ENCODE measurements at regions not wholly inside any gene's neighbourhood (a gene's known extent, or its start where the extent isn't known, plus 50 kb on each side); places are given as distances from the start of the nearest gene placed in this dataset.

DNA sequence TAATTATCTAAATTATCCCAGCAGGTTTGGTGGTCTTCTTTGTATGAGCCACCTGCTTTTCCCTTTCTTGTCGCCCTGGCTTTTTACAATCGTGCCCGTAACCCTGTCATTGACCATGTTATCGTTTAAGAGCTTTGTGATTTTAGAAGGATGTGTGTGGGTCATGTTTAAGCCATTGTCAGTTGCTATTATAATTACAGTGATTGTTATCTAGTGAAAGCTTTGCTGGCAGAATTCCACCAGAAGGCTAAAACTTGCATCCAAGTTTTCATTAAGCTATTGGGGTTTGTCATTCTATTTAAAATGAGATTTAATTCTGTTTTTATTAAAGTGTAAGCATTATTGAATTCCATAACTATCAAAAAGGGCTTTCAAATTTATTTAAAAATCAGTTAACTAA lies 354.2 kb upstream of the TMEM229A start:
- WGBS, 3 donors: 82 to 85% (median 84%) methylated on average over 4 of the region's 4 CpGs
- intact Hi-C loops (cut with DNase I): no loop called here
- Histone ChIP-seq H3K4me3 (no peak overlapping the region), H3K4me1 (ENCODE audit: insufficient read depth) (no peaks in the 10 kb centered on the region), H3K27me3 (no peaks in the 10 kb centered on the region), H3K36me3 (no peaks in the 10 kb centered on the region), H3K27ac (no peak overlapping the region), H3K9me3 (no peaks in the 10 kb centered on the region)
- no peak for DNase-seq
- no peak for TF ChIP-seq POLR2A (IDR thresholded peaks at IDR 0.05)
- TF ChIP-seq, protein P1, sequence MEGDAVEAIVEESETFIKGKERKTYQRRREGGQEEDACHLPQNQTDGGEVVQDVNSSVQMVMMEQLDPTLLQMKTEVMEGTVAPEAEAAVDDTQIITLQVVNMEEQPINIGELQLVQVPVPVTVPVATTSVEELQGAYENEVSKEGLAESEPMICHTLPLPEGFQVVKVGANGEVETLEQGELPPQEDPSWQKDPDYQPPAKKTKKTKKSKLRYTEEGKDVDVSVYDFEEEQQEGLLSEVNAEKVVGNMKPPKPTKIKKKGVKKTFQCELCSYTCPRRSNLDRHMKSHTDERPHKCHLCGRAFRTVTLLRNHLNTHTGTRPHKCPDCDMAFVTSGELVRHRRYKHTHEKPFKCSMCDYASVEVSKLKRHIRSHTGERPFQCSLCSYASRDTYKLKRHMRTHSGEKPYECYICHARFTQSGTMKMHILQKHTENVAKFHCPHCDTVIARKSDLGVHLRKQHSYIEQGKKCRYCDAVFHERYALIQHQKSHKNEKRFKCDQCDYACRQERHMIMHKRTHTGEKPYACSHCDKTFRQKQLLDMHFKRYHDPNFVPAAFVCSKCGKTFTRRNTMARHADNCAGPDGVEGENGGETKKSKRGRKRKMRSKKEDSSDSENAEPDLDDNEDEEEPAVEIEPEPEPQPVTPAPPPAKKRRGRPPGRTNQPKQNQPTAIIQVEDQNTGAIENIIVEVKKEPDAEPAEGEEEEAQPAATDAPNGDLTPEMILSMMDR (IDR thresholded peaks at IDR 0.05): no peak
- TF ChIP-seq EP300 (IDR thresholded peaks at IDR 0.05): no peak

DNA sequence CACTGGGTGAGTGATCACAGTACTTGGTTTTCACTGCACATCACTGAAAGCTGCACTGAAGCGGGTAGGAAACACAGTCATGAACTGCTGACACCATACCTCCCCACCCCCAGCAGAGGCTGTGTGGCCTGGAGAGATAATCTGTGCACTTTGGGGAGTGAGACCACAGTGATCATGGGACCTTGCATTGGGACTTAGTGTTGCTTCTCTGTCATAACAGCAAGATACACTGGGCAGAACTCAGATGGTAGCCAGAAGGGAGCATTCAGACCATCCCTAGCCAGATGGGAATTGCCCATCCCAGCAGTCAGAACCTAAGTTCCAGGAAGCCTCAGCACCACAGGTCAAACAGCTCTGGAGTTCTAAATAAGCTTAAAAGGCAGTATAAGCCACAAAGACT lies 346.4 kb upstream of the TMEM229A start:
- Histone ChIP-seq H3K27me3 (no peaks in the 10 kb centered on the region), H3K36me3 (no peaks in the 10 kb centered on the region), H3K27ac (no peak overlapping the region), H3K9me3 (no peaks in the 10 kb centered on the region), H3K4me3 (no peak overlapping the region), H3K4me1 (ENCODE audit: insufficient read depth) (no peaks in the 10 kb centered on the region)
- no peak for DNase-seq
- WGBS, 3 donors: 83 to 90% (median 84%) methylated on average over 1 of the region's 1 CpG
- TF ChIP-seq POLR2A (IDR thresholded peaks at IDR 0.05) (no peak), EP300 (IDR thresholded peaks at IDR 0.05) (no peak)
- TF ChIP-seq, protein P1 (IDR thresholded peaks at IDR 0.05): no peak
- intact Hi-C loops (cut with DNase I): no loop called here

DNA sequence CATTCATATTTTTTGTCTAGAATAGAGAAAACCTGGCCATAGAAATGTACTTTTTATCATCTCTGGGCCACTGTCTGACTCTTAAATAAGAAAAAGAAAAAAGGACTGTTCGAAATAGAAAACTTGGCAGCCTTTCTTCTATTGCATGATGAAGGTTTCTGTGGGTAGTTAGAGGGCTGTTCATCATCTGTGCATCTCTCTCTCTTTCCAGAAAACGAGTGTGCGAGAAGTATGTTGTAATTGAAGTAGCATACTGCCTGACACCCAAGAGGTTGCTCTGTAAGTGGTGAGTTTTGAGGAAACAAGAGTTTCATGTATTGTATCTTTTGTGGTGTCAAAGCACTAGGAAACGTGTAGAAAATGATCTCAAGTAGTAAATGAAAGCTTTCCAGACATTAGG lies 343.2 kb upstream of the TMEM229A start:
- TF ChIP-seq POLR2A (IDR thresholded peaks at IDR 0.05): no peak
- no peak for TF ChIP-seq EP300 (IDR thresholded peaks at IDR 0.05)
- TF ChIP-seq, protein P1 (IDR thresholded peaks at IDR 0.05): no peak
- Histone ChIP-seq H3K36me3 (no peaks in the 10 kb centered on the region), H3K4me3 (no peak overlapping the region), H3K4me1 (ENCODE audit: insufficient read depth) (no peaks in the 10 kb centered on the region), H3K27ac (no peak overlapping the region), H3K9me3 (no peaks in the 10 kb centered on the region), H3K27me3 (no peaks in the 10 kb centered on the region)
- 41 to 53% (median 47%) methylated on average over 4 of the region's 4 CpGs for WGBS, 3 donors
- DNase-seq: no peak
- intact Hi-C loops (cut with DNase I): no loop called here

DNA sequence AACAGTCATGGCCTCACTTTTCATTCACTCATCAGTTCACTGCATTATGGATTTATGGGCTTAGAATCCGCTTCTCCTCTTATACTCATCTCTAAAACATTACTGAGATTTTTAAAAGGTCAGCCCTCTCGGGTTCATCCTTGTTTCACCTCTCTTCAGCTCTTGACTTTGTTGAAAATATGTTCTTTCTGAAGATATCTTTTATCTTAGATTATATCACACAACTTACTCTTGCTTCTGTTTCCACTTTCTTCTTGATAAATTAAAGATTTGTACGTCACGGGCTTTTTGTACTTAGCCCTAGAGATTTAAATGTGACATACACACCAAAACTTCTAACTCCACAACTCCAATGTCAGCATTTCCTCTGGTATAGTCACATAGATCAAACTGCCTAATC lies 342.5 kb upstream of the TMEM229A start:
- H3K36me3 ChIP-seq: no peaks in the 10 kb centered on the region
- no peak for DNase-seq
- no peaks in the 10 kb centered on the region for H3K9me3 ChIP-seq
- 75 to 81% (median 80%) methylated on average over 4 of the region's 4 CpGs for WGBS, 3 donors
- no peak overlapping the region for H3K4me3 ChIP-seq
- H3K4me1 ChIP-seq (ENCODE audit: insufficient read depth): no peaks in the 10 kb centered on the region
- H3K27me3 ChIP-seq: no peaks in the 10 kb centered on the region
- TF ChIP-seq EP300 (IDR thresholded peaks at IDR 0.05) (no peak), POLR2A (IDR thresholded peaks at IDR 0.05) (no peak)
- TF ChIP-seq, protein P1 (IDR thresholded peaks at IDR 0.05): no peak
- H3K27ac ChIP-seq: no peak overlapping the region
- intact Hi-C loops (cut with DNase I): no loop called here

DNA sequence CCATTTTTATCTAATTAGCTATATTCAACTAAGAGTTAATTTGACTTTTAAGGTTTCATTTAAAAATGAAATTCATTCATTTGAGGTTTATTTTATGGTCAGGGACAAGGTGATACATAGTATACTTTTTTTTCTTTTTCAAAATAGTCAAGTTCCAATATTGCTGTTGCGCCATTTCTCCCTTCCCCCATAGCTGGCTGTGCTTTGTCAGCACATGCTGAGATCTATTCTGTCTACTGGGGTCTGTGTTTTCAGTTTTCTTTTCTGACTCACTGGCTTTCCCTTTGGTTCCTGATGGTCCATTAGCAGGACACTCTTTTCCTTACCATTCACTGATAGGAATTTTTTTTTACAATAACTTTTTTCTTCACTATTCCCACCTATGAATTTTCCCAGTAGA lies 336.4 kb upstream of the TMEM229A start:
- TF ChIP-seq, protein P1 (IDR thresholded peaks at IDR 0.05): no peak
- TF ChIP-seq POLR2A (IDR thresholded peaks at IDR 0.05): no peak
- TF ChIP-seq EP300 (IDR thresholded peaks at IDR 0.05): no peak
- Histone ChIP-seq H3K27me3 (no peaks in the 10 kb centered on the region), H3K4me3 (no peak overlapping the region), H3K9me3 (no peaks in the 10 kb centered on the region), H3K4me1 (ENCODE audit: insufficient read depth) (no peaks in the 10 kb centered on the region), H3K36me3 (no peaks in the 10 kb centered on the region), H3K27ac (no peak overlapping the region)
- 87 to 97% (median 87%) methylated on average over 1 of the region's 1 CpG for WGBS, 3 donors
- DNase-seq: no peak
- intact Hi-C loops (cut with DNase I): no loop called here

Data from ovary (tissue), 7 donors.